Lower leg skin (tissue), 3 donors: ENCODE measurements at regions not wholly inside any gene's neighbourhood (a gene's known extent, or its start where the extent isn't known, plus 50 kb on each side); places are given as distances from the start of the nearest gene placed in this dataset.

Source experiments
- CTCF ChIP-seq, 3 donors: fragments of 450-650 bp; IDR thresholded peaks; one replicate each; pipeline ENCODE4 v1.5.1; 2016; ENCODE audit warnings: antibody characterized with exemption in 3 of 3, mild to moderate bottlenecking in 3 of 3, moderate library complexity in 2 of 3
- POLR2A ChIP-seq, 2 donors: fragments of 450-650 bp; IDR thresholded peaks; one replicate each; pipeline ENCODE4 v1.6.1; 2016 to 2017; ENCODE audit warnings: antibody characterized with exemption in 2 of 2, mild to moderate bottlenecking in 1 of 2, moderate library complexity in 1 of 2

GRCh38 chr5:30100929-30101328 is 1092.6 kb upstream of the CDH6 start:
- TF ChIP-seq CTCF (IDR thresholded peaks at IDR 0.05) (no peak), POLR2A (IDR thresholded peaks at IDR 0.05) (no peak)
